Lower lobe of right lung (tissue), 2 donors: ENCODE measurements at regions not wholly inside any gene's neighbourhood (a gene's known extent, or its start where the extent isn't known, plus 50 kb on each side); places are given as distances from the start of the nearest gene placed in this dataset.
"Not testable (repeated sequence)": the region's sequence is repeated elsewhere in the genome, so short reads cannot be mapped to it uniquely, and the experiment has no call there.

Experiments used
- ATAC-seq, 2 donors: fragments of 200-7000 bp; cut with Tn5 transposase; one replicate each; pipeline ENCODE4 v1.9.1; 2020 to 2022; ENCODE audit warnings: mild to moderate bottlenecking in 2 of 2, moderate library complexity in 2 of 2
- DNase-seq: peaks from one replicate; pipeline ENCODE4 v3.0.0-alpha.2; 2020
- H3K27ac ChIP-seq: fragments of 200-600 bp; one replicate; pipeline ENCODE4 v1.8.0; 2022
- H3K27me3 ChIP-seq: fragments of 200-600 bp; one replicate; pipeline ENCODE4 v1.8.0; 2022; ENCODE audit warnings: low read depth
- H3K36me3 ChIP-seq: fragments of 200-600 bp; one replicate; pipeline ENCODE4 v1.8.0; 2022; ENCODE audit warnings: mild to moderate bottlenecking
- H3K4me1 ChIP-seq: fragments of 200-600 bp; one replicate; pipeline ENCODE4 v1.8.0; 2022
- H3K4me3 ChIP-seq: fragments of 200-600 bp; one replicate; pipeline ENCODE4 v1.8.0; 2022; ENCODE audit warnings: mild to moderate bottlenecking
- H3K9me3 ChIP-seq: fragments of 200-600 bp; one replicate; pipeline ENCODE4 v1.8.0; 2022
- CTCF ChIP-seq: fragments of 200-600 bp; IDR thresholded peaks from one replicate; pipeline ENCODE4 v1.8.0; 2022; ENCODE audit warnings: antibody characterized with exemption, mild to moderate bottlenecking
- intact Hi-C: fragments of 100-400 bp; cut with DNase I; formaldehyde crosslinking; loops from one replicate; pipeline ENCODE4 v1.11.0; 2022
- donor health status: DM: no; HTN: yes; CAD: no; lungs with severe emphysema.

- Histone ChIP-seq H3K27me3 (peaks cover 10% of the 10 kb centered on the region), H3K36me3 (no peaks in the 10 kb centered on the region), H3K4me3 (no peak overlapping the region), H3K27ac (no peak overlapping the region), H3K4me1 (no peaks in the 10 kb centered on the region), H3K9me3 (no peaks in the 10 kb centered on the region)
- DNase-seq, result no peak
- no peak for ATAC-seq
- intact Hi-C loops, result no loop called here
- no peak for TF ChIP-seq CTCF
Observed at GRCh38 chr12:131409211-131409610, 301.7 kb upstream of the SFSWAP start.

GRCh38 chr12:131411827-131412226 lies 299.1 kb upstream of the SFSWAP start:
- H3K4me1 ChIP-seq, H3K36me3 ChIP-seq, H3K4me3 ChIP-seq, DNase-seq, intact Hi-C loops, ATAC-seq, H3K9me3 ChIP-seq, H3K27ac ChIP-seq, H3K27me3 ChIP-seq: not testable (repeated sequence)

GRCh38 chr12:131413006-131413405 lies 297.9 kb upstream of the SFSWAP start:
- Histone ChIP-seq H3K4me3 (no peak overlapping the region), H3K9me3 (no peaks in the 10 kb centered on the region), H3K27ac (no peak overlapping the region), H3K27me3 (peaks cover 10% of the 10 kb centered on the region), H3K4me1 (no peaks in the 10 kb centered on the region), H3K36me3 (no peaks in the 10 kb centered on the region)
- ATAC-seq (no peak), DNase-seq (no peak)
- intact Hi-C loops, result no loop called here
- TF ChIP-seq CTCF, result no peak

GRCh38 chr12:131413471-131413870 lies 297.4 kb upstream of the SFSWAP start:
- no peaks in the 10 kb centered on the region for H3K4me1 ChIP-seq
- H3K27me3 ChIP-seq, result peaks cover 10% of the 10 kb centered on the region
- H3K9me3 ChIP-seq, result no peaks in the 10 kb centered on the region
- no peaks in the 10 kb centered on the region for H3K36me3 ChIP-seq
- TF ChIP-seq CTCF, result no peak
- ATAC-seq (no peak), DNase-seq (no peak)
- intact Hi-C loops, result no loop called here
- no peak overlapping the region for H3K27ac ChIP-seq
- H3K4me3 ChIP-seq, result no peak overlapping the region

GRCh38 chr12:131414155-131414922 lies 296.6 kb upstream of the SFSWAP start:
- H3K27ac ChIP-seq, DNase-seq, H3K4me1 ChIP-seq, H3K4me3 ChIP-seq, H3K36me3 ChIP-seq, H3K9me3 ChIP-seq, H3K27me3 ChIP-seq, intact Hi-C loops: not testable (repeated sequence)
- peak in 1 of 2 donors; percentile 21 for ATAC-seq

- no peak for TF ChIP-seq CTCF
- DNase-seq (no peak), ATAC-seq (no peak)
- Histone ChIP-seq H3K9me3 (no peaks in the 10 kb centered on the region), H3K27me3 (peaks cover 10% of the 10 kb centered on the region), H3K36me3 (no peaks in the 10 kb centered on the region), H3K4me1 (no peaks in the 10 kb centered on the region), H3K4me3 (no peak overlapping the region), H3K27ac (no peak overlapping the region)
- intact Hi-C loops, result no loop called here
Observed at GRCh38 chr12:131415781-131416180, 295.1 kb upstream of the SFSWAP start.
